GM18508 (cell line): ENCODE measurements at regions not wholly inside any gene's neighbourhood (a gene's known extent, or its start where the extent isn't known, plus 50 kb on each side); places are given as distances from the start of the nearest gene placed in this dataset.
"Not testable (repeated sequence)": the region's sequence is repeated elsewhere in the genome, so short reads cannot be mapped to it uniquely, and the experiment has no call there.

ENCODE experiments used
- ATAC-seq: cut with Tn5 transposase; IDR thresholded peaks from one replicate; pipeline ENCODE4 v1.9.1; 2021; ENCODE audit warnings: moderate number of reproducible peaks; ENCODE audit not compliant: insufficient read depth, unreplicated experiment

DNA sequence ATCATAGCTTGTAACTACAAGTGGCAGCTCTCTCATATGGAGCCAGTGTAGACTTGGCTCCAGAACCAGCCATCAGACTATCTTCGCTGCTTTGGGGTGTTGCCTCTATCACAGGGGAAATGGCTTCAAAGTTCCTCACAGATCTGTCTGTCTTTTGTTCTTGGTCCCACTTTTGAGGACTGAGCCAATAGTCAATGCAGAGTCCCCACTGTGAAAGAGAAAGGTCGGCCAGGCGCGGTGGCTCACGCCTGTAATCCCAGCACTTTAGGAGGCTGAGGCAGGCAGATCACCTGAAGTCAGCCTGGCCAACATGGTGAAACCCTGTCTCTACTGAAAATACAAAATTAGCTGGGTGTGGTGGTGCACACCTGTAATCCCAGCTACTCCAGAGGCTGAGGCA, 86.9 kb upstream of the FZD7 start:
- not testable (repeated sequence) for ATAC-seq

DNA sequence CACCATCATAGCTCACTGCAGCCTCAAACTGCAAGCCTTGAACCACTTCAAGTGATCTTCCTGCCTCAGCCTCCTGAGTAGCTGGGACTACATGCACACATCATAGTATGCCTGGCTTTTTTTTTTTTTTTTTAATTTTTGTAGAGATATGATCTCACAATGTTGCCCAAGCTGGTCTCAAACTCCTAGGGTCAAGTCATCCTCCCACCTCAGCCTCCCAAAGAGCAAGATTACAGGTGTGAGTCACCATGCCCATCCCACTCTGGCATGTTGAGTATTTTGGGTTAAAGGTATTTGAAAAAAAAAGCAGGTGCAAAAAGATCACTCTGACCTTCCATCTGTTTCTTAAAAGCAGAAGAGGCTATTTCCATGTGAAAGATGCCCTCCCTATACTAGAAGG, 86.4 kb upstream of the FZD7 start:
- ATAC-seq: no peak

DNA sequence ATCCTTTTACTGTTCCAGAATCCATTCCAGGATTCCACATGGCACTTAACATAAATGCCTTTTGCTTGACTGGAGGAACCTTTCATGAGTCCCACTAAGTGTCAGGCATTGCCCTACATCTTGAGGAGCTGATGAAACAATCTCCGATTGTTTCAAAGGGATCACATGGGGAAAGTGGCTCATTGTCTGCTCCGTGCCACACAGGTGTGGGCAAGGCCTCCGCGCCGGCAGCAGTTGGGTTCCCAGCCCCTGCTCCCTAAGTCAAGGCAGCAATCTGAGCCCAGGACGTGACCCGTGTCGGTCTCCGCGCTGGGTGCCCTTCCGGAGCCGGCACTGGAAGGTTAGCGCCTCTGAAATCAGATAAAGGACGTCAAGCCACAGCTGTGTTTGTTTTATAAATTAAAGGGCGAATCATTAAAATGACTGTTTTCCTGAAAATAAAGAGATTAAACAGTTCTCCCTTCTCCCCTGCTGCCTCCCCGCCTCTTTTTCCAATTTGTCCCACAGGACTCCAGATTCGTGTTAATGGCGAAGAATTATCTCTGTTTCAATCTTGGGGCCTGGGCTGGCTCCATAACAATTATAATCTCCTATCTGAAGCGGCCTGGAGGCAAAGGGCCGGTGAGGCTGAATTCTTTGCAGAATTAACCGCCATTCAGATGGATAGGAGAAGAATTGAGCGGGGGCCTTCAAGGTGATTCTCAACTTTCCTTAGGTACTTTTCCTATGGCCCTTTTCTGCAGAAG, 84.3 kb upstream of the FZD7 start:
- no peak for ATAC-seq

DNA sequence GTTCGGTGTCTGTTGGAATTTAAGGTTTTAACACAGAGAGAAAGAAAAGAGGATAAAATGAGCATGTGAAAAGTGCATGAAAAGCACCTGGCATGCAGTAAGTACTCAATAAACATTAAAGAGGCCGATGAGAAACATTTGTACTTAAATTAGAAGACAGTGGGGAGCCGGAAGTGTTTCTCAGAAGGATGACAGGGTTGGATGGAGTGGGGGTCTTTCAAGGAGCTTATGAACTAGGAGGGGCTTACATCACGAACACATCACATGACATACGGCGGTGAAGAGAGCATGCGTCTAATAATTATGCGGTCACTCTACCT, 83.8 kb upstream of the FZD7 start:
- no peak for ATAC-seq

DNA sequence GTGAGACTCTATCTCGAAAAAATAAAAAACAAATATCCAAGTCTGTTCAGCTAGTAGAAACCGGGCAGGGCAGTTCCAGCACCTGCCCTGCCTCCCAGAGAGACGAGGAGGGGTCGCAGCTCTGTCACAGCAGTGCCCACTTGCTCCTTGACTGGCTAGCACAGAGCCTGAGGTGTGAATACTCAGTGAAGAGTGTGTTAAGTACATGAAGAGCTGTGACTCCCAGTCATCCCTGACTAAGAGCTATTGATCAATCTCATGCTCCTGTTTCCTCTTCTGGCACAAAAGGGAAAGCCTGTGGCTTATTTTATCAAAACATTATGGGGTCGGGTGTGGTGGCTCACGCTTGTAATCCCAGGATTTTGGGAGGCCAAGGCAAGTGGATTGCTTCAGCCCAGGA, 83.0 kb upstream of the FZD7 start:
- ATAC-seq: no peak

DNA sequence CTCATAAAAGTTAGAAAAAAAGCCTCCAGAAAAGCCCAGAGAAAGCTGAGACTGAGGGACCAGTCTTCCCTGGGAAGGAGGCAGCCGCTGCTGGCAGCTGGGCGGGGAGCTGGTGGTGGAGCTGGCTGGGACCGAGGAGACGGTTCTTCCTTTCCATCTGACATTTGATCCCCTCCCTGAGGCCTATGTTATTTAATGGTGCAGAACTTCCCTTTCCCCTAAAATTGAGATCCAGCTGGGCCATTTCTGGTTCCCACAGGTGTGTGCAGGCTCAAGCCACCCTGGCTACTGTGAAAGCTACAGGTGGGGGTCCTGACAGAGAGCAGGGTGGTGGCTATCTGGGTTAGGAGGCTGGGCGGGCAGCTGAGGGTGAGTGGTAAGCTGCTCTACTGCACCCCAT, 81.5 kb upstream of the FZD7 start:
- no peak for ATAC-seq

DNA sequence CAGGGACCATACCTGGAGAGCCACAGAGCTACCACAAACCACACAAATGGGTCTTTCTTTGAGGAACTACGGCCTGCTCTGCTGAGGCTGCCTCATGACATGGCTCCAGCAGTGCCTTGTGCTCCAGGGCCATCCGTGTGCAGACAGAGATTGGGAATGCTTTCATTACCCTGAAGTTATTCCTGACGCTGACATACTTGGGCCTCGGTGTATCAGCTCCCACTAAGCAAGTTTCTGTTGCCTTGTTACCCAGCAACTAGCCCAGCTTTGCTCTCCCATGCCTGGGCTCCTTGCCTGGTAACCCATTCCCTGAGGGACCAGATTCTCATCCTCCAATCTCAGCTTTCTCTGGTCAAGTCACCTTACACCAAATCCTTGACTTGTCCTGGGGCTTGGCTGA, 80.3 kb upstream of the FZD7 start:
- ATAC-seq: no peak

DNA sequence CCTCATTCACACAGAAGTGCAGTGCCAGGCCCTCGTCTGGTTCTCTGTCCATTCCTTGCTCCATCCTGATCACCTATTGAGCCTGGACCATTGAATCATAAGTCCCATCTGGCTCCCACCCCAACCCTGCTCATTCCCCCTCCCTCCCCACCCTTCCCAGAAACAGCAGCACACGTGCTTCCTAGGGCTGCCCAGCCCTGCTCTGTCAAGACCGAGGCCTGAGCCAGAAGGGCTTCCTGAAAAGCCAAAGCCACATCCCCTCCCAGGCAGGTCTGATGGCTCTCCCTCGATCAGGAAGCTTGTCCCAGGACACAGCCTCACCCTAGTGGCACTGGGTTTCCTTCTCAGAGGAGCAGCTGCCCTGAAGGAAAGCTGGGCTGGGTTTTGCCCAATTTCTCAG, 79.8 kb upstream of the FZD7 start:
- ATAC-seq: no peak

DNA sequence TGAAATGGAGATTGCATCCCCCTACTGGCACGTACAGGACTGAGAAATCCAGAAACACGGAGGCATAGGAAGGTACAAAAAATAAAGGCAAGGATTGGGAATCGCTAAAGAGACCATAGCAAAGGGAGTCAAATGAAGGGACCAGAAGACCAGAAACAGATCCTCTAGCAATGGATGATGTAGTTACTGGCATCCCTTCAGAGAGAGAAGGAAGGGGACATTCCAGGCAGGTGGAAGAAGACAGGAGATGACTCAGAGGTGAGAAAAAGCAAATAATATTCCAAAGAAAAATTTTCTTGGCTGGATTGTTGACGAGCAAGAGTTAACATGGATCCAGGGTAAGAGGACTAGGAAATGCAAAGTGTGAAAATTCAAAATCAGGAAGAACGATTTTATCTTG, 78.4 kb upstream of the FZD7 start:
- ATAC-seq: no peak

DNA sequence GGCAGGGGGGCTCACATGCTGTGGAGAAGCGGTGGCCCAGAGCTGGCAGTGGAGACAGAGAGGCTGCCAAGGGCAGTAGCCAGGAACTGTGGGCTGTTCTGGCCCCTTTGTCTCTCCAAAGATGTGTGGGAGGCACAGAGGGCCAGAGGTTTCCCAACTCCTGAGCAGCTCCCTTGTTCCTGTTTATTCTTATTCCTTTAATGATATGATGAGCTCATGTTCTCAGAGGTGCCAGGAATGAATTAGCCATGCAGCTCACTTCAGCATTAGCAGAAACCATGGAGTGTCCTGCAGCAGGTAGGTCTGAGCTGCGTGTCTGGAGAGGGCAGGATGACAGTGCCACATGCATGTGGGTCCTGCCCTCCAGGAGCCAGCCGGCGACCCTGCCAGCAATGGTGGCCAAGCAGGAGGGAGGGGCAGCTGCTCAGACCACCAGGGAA, 77.9 kb upstream of the FZD7 start:
- no peak for ATAC-seq

DNA sequence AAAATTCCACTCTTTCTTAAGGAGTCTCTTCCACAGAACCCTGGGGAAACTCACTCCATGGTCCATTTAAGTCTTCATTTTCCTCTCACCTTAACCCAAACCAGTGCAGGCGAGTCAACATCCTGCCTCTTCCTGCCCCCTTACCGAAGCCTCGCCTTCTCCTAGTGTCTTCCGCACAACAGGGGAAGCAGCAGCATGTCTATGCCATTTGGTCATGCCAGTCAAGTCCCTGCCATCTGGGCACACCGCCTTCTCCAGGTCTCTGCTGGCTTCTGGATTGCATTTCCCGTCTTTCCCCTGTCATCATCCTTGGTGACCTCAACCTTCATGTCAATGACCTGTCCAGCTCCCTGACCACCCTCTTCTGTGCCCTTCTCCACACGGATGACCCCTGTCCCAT, 77.3 kb upstream of the FZD7 start:
- ATAC-seq: no peak

DNA sequence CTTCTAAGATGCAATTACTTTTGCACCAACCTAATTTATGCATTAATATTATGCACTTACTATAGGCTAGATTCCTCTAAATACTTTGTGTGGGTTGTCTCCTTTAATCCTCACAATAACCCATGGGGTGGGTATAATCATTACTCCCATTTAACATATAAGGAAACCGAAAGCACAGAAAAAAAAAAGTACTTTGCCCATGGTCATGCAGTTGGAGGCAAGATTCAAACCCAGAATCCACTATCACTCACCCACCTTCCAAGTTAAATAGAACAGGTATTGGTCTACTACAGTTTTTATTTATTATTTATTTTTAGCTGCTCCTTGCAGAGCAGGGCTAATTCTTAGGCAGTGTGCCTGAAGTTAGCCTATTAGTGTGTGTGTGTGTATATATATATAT, 76.6 kb upstream of the FZD7 start:
- no peak for ATAC-seq

DNA sequence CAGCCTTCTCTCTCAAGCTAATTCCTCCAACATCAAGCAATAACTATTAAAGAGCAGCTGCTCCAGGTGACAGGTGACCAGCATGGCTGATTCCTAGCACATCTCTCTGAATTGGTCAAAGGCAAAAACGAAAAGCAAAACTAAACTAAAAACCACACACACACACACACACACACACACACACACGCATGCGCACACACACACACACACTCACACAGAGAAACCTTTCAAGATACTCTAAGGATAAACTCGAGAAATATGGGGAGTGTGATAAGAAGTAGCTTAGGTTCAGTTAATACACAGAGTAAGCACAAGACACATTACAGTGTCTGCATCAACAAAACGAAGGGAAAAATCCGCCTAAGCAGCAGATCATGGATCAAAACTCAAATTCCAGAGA, 74.5 kb upstream of the FZD7 start:
- no peak for ATAC-seq

DNA sequence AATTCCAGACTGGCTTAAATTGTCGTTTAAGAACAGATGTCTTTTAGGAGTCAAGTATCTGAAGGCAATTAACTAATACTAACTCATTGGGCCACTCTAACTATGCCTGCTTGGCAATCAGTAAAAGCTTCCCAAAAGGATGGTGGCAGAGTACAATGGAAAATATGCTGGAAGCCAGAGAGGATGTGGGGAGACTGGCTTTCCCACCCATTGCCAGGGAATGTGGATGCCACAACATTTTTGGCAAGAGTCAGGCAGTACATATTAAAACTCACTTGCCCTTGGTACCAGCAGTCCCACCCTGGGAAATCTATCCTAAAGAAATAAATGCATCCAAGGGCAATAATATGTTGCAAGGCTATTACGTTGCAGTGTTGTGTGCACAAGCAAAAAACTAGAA, 74.0 kb upstream of the FZD7 start:
- ATAC-seq: no peak

DNA sequence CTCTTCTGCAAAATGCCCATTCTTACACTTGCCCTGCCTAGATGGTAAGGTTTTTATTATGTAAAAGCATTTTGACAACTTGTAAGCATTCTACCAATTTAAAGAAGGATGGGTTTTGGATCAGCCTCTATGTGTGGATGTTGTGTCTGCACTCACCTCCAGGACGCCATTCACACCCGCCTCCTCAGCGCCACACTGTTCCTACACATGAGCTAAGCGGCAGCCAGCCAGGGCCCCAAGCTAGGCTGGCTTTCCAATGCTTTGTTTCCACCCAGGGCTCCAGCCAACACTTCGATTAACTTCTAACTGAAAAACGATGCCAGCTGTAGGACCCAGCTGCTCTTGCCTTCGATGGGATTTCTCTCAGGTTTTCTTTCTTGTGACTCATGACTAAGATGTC, 73.3 kb upstream of the FZD7 start:
- ATAC-seq: no peak

DNA sequence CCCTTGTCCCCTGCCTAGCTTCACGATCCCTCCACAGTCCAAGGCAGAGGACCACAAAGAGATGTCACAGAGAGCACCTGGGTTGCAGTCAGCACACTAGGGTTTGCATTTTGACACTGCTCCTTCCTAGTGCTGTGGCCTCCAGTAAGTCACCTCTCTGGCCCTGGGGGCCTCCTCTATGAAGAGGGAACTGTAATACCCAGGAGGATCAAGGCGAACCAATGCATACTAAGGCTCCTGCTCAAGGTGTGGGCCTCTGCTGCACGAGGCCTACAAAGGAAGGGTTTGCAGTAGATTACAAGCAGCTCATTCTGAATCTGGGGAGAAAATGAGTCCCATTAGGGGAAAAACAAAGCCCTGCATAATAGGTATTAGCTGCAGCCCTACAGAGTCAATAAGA, 72.3 kb upstream of the FZD7 start:
- ATAC-seq: no peak

DNA sequence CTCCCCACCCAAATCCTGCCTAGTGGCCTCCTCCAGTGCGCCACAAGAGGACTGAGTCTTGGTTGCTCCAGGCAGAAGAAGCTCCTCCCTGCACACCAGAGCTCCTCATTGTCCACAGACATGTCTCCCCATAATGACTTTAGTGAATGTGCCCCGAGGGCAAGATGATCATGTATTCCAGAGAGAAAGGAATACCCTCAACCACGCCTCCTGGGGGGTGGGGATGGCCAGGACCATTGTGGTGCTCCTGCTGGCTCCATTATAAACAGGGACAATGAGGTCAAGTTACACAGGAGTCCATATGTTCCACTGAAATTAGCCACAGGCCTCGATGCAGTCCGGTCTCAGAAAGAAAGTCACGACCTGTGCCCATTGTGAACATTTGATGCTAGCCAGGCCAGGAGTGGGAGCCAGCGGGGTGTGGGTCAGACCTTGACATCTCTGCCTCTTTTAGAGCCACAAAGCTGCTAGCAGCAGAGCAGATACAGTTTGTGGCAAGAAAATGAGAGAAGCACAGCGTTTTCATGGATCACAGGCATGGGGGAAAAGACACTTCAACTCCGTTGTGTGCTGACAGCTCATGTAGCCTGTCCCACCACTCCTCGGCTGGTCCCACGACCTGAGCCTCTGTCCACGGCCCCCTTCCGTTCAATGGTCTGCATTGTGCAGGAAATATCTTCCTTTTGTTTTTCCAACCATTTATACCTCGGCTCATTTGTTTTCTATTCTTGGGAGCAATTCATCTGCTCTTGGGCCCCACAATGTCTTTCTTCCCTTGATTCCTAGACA, 70.7 kb upstream of the FZD7 start:
- ATAC-seq: no peak

DNA sequence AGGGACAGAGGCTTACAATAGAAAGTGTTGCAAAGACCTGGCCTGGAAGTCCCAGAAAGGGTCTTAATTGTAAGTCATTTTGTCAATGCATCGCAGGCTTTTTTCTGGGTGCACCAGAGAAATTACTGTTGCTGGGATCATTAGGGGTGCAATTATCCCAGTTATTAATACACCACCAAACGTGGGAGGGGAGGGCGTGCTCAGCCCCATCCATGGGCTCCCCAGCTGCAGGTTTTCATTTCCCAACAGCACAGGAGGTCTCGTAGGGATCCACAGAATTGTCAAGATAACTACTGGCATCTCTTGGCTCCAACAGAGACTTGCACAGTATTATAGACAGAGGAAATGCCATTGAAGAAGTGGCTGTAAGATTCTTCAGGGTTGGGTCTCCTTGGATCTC, 69.6 kb upstream of the FZD7 start:
- ATAC-seq: no peak

DNA sequence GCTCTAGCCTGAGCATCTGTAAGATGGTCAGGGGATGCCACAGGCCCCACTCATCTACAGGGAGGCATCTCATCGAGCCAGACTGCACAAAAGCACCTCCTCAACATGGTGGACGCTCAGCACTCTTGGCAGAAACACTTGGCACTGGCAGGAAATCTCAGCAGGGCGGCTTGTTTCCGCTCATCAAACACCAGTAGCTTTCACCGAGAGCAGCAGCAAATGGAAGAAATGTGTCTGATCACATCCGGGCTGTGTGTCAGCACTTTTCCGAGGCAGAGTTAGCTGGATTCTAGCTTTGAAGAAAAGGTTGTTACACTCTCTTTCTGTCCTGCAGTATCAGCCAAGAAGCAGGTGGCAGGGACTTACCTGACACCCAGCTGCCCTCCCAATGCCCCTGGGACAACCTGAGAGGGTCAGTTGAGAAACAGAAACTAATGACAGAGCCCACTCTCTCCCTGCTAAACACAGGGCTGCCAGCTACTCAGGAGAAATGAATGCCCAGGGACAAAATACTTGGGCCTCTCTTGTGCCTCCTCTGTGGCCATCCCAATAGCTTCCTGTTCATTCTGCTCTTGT, 68.9 kb upstream of the FZD7 start:
- ATAC-seq: no peak

DNA sequence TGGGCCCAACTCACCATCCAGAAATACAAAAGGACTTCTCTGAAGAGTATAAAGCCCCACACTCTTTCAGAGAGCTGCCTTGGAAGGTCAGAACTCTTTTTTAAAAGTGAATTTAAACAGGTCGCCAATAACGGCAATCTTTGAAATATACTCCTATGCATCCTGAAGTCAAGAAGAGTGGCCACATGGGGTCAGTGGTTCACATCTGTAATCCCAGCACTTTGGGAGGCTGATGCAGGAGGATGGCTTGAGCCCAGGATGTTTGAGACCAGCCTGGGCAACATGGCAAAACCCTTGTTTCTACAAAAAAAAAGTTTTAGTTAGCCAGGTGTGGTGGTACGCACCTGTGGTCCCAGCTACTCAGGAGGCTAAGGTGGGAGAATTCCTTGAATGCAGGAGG, 68.1 kb upstream of the FZD7 start:
- no peak for ATAC-seq

DNA sequence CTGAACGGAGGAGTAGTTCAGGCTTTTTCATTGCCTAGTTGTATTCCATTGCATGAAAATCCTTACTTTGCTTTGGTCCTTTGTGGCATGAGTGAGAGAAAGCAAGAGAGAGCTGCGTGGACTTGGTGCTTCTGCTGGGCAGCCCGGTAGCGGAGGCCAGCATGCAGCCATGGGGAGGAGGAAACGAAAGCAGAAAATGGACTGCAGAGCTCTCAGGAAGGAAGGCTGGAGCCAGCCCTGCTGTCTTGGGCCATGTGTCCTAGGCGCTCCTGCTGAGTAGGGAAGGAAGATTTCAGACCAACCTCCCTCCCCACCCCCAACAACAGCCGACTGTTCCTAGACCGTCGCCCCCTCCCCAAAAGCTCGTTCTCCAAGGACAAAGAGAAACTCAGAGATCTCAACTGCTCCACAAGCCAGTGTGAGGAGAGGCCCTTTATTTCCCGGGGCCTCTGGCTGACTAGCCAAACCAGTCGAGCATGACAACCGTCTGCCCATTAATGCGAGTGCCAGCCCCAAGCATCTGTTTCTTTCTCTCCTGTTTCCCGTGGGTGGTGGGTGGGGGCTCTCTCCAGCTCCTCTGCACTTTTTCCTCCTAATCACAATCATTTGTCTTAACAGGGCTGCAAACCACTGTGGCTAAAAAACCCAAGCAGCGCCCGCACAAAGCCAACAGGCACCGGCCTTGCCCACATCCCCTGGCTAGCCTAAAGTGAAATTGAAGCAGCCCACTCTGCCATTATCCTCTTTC, 66.8 kb upstream of the FZD7 start:
- no peak for ATAC-seq
